ENCODE measurements at regions not wholly inside any gene's neighbourhood (a gene's known extent, or its start where the extent isn't known, plus 50 kb on each side); places are given as distances from the start of the nearest gene placed in this dataset.

GRCh38 chr11:69391192-69392103, 90.0 kb upstream of the LINC01488 start:
- no peak overlapping the region for H3K4me3 ChIP-seq (ENCODE audit: low read depth, poor library complexity, severe bottlenecking)
- DNase-seq (ENCODE audit: low spot score in 2 of 2) = no peak
- 85 to 88% methylated on average over 32 to 34 of the region's 34 CpGs for WGBS, 2 donors
- TF ChIP-seq POLR2A (IDR thresholded peaks at IDR 0.05) = no peak
- no peak for TF ChIP-seq CTCF (IDR thresholded peaks at IDR 0.05)
- intact Hi-C loops (cut with DNase I; ENCODE audit: low total_unique reads) = no loop called here

DNA sequence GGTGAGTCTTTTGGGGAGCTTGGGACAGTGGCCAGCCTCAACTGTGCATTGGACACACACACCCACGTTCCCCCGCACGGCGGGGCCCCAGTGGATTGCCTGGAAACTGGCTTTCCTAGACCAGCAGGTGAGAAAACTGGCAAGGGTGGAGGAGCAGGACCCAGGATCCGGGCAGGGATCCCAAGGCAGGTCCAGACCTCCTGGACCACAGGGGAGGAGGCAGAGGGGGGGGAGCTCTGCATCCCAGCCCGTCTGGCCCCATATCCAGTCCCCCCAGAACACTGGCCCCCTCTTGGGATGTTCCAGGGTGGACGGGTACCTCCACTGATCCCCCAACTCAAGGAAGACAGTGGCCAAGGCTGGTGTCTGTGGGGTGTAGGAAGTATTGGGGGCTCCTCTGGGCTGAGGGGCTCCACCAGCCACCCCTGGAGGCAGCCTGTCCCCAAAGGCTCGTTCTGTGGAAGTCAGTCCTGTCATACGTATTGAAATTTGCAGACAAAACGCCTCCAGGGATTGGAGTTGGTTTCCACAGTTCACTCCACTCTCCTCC, 89.3 kb upstream of the LINC01488 start:
- no peak for DNase-seq (ENCODE audit: low spot score in 2 of 2)
- intact Hi-C loops (cut with DNase I; ENCODE audit: low total_unique reads) = no loop called here
- TF ChIP-seq CTCF (IDR thresholded peaks at IDR 0.05) (no peak), POLR2A (IDR thresholded peaks at IDR 0.05) (no peak)
- WGBS, 2 donors = 79 to 83% methylated on average over 10 of the region's 10 CpGs
- no peak overlapping the region for H3K4me3 ChIP-seq (ENCODE audit: low read depth, poor library complexity, severe bottlenecking)

DNA sequence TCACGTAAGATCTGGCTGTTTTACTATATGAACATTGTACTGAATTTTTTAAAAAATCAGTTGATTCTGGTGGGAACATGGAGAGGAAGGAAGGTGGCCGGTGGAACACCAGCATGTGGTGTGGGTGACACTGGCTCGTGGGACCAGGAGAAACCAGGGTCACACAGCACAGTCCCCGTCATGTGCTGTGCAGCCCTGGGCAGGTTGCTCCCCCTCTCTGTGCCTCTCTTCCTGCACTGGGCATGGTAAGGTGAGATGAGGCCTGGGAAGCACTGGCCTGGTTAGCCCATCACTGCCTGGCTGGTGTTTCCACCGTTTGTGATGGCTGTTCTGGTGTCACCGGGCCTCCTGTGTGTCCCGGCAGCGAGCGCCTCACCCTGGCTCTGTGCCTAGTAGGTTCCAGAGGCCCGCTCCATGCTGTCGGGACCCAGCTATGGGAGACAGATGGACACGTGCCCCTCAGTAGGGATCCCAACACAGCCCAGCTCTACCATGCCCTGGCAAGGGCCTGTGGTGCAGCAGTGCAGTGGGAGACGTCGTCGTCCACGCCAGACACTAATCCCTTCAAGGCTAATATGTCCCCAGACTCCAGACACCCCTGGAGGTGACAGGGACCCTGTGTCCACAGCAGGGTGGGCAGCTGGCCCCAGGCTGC, 88.2 kb upstream of the LINC01488 start:
- TF ChIP-seq POLR2A (IDR thresholded peaks at IDR 0.05) (no peak), CTCF (IDR thresholded peaks at IDR 0.05) (no peak)
- no peak overlapping the region for H3K4me3 ChIP-seq (ENCODE audit: low read depth, poor library complexity, severe bottlenecking)
- 93 to 95% methylated on average over 6 to 14 of the region's 16 CpGs for WGBS, 2 donors
- no peak for DNase-seq (ENCODE audit: low spot score in 2 of 2)
- intact Hi-C loops (cut with DNase I; ENCODE audit: low total_unique reads) = no loop called here

GRCh38 chr11:69393865-69394233, 87.6 kb upstream of the LINC01488 start:
- no peak overlapping the region for H3K4me3 ChIP-seq (ENCODE audit: low read depth, poor library complexity, severe bottlenecking)
- TF ChIP-seq POLR2A (IDR thresholded peaks at IDR 0.05) (no peak), CTCF (IDR thresholded peaks at IDR 0.05) (no peak)
- intact Hi-C loops (cut with DNase I; ENCODE audit: low total_unique reads) = no loop called here
- no peak for DNase-seq (ENCODE audit: low spot score in 2 of 2)
- 72 to 73% methylated on average over 8 of the region's 8 CpGs for WGBS, 2 donors

DNA sequence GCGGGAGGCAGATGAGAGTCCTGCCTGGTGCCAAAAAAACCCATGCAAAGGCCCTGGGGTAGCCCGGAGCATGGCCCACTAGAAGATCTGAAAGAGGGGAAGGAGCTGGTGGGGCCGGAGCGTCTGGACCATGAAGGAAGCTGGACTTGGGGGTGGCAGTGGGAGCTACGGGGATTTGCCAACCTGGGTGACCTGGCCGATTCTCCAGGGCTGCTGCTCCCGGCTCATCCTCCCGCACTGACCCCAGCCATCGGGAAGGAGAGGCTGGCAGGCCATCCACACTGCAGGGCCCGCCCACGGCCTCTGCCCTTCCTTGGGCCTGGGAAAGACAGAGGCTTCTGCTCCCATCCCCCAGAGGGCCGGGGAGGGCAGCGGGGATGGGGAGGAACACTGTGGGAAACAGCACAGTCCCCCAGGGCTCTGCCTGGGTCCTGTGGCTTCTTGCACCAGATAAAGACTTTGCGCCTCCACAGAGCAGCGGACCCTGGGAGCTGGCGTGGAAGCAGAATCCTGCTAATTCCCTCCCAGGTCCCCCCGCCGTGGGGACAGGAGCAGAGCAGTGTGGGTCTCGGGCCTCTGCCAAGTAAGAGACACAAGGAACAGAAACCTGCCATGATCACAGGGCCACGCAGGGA, 87.1 kb upstream of the LINC01488 start:
- WGBS, 2 donors = 83 to 84% methylated on average over 18 to 20 of the region's 20 CpGs
- TF ChIP-seq POLR2A (IDR thresholded peaks at IDR 0.05) (no peak), CTCF (IDR thresholded peaks at IDR 0.05) (no peak)
- H3K4me3 ChIP-seq (ENCODE audit: low read depth, poor library complexity, severe bottlenecking) = no peak overlapping the region
- intact Hi-C loops (cut with DNase I; ENCODE audit: low total_unique reads) = no loop called here
- no peak for DNase-seq (ENCODE audit: low spot score in 2 of 2)

Measured in lower leg skin (tissue), 4 donors.